NB4 (cell line): ENCODE measurements at regions not wholly inside any gene's neighbourhood (a gene's known extent, or its start where the extent isn't known, plus 50 kb on each side); places are given as distances from the start of the nearest gene placed in this dataset.

Experiments used
- MYC ChIP-seq: IDR thresholded peaks from 2 replicates; pipeline ENCODE4 v1.6.1; 2011; ENCODE audit warnings: low read depth, low read length
- POLR2A ChIP-seq: IDR thresholded peaks from 2 replicates; pipeline ENCODE4 v1.6.1; 2011; ENCODE audit warnings: mild to moderate bottlenecking; ENCODE audit not compliant: insufficient read length; ENCODE audit errors: extremely low read depth
- TF ChIP-seq, protein P1 (sequence below): IDR thresholded peaks from one replicate; pipeline ENCODE4 v1.5.1; 2012; ENCODE audit warnings: low read depth, low read length
- TF ChIP-seq, protein P2 (sequence below): IDR thresholded peaks from 2 replicates; pipeline ENCODE4 v1.6.1; 2011; ENCODE audit warnings: low read depth, low read length

GRCh38 chr4:75321484-75321883, 192.7 kb downstream of the RCHY1 start:
- TF ChIP-seq, protein P1, sequence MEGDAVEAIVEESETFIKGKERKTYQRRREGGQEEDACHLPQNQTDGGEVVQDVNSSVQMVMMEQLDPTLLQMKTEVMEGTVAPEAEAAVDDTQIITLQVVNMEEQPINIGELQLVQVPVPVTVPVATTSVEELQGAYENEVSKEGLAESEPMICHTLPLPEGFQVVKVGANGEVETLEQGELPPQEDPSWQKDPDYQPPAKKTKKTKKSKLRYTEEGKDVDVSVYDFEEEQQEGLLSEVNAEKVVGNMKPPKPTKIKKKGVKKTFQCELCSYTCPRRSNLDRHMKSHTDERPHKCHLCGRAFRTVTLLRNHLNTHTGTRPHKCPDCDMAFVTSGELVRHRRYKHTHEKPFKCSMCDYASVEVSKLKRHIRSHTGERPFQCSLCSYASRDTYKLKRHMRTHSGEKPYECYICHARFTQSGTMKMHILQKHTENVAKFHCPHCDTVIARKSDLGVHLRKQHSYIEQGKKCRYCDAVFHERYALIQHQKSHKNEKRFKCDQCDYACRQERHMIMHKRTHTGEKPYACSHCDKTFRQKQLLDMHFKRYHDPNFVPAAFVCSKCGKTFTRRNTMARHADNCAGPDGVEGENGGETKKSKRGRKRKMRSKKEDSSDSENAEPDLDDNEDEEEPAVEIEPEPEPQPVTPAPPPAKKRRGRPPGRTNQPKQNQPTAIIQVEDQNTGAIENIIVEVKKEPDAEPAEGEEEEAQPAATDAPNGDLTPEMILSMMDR: no peak
- TF ChIP-seq, protein P2, sequence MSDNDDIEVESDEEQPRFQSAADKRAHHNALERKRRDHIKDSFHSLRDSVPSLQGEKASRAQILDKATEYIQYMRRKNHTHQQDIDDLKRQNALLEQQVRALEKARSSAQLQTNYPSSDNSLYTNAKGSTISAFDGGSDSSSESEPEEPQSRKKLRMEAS: no peak
- TF ChIP-seq POLR2A: no peak
- TF ChIP-seq MYC: no peak
